ENCODE measurements at regions not wholly inside any gene's neighbourhood (a gene's known extent, or its start where the extent isn't known, plus 50 kb on each side); places are given as distances from the start of the nearest gene placed in this dataset.

- Histone ChIP-seq H3K9me3 (no peaks in the 10 kb centered on the region), H3K27me3 (no peaks in the 10 kb centered on the region), H3K27ac (peak overlapping the region; percentile 29), H3K4me3 (ENCODE audit: low read depth in 1 of 2, low read length in 1 of 2) (no peak overlapping the region), H3K4me1 (ENCODE audit: control insufficient read depth in 1 of 2, insufficient read depth in 1 of 2, low read depth in 1 of 2, low read length in 1 of 2) (peaks cover 20 to 25% of the 10 kb centered on the region in 2 experiments), H3K36me3 (no peaks in the 10 kb centered on the region)
- TF ChIP-seq, protein P1, sequence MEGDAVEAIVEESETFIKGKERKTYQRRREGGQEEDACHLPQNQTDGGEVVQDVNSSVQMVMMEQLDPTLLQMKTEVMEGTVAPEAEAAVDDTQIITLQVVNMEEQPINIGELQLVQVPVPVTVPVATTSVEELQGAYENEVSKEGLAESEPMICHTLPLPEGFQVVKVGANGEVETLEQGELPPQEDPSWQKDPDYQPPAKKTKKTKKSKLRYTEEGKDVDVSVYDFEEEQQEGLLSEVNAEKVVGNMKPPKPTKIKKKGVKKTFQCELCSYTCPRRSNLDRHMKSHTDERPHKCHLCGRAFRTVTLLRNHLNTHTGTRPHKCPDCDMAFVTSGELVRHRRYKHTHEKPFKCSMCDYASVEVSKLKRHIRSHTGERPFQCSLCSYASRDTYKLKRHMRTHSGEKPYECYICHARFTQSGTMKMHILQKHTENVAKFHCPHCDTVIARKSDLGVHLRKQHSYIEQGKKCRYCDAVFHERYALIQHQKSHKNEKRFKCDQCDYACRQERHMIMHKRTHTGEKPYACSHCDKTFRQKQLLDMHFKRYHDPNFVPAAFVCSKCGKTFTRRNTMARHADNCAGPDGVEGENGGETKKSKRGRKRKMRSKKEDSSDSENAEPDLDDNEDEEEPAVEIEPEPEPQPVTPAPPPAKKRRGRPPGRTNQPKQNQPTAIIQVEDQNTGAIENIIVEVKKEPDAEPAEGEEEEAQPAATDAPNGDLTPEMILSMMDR (IDR thresholded peaks at IDR 0.05), result no peak
Observed at GRCh38 chr2:190771726-190772125, 108.9 kb upstream of the GLS start.

DNA sequence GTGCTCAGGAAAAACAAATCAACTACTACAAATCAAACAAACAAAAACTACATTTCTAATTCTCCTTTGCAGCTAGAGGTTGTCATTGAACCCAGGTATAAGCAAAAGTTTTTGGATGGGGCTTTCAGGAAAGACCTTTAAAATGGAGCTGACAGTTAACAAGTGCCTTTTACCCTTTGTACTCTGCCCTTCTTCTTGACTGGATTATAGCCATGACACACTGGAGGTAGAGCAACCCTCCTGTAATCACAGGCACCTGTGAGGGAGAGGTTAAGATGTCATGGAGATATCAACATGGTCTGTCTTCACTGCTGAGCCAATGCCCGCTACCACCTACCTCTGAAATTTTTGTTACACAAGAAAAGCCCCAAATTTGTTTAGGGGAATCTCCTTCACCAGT is 100.0 kb upstream of the GLS start:
- Histone ChIP-seq H3K36me3 (no peaks in the 10 kb centered on the region), H3K27ac (no peak overlapping the region), H3K27me3 (no peaks in the 10 kb centered on the region), H3K4me3 (ENCODE audit: low read depth in 1 of 2, low read length in 1 of 2) (no peak overlapping the region), H3K4me1 (ENCODE audit: control insufficient read depth in 1 of 2, insufficient read depth in 1 of 2, low read depth in 1 of 2, low read length in 1 of 2) (no peaks in the 10 kb centered on the region), H3K9me3 (no peaks in the 10 kb centered on the region)
- TF ChIP-seq, protein P1 (IDR thresholded peaks at IDR 0.05), result no peak

DNA sequence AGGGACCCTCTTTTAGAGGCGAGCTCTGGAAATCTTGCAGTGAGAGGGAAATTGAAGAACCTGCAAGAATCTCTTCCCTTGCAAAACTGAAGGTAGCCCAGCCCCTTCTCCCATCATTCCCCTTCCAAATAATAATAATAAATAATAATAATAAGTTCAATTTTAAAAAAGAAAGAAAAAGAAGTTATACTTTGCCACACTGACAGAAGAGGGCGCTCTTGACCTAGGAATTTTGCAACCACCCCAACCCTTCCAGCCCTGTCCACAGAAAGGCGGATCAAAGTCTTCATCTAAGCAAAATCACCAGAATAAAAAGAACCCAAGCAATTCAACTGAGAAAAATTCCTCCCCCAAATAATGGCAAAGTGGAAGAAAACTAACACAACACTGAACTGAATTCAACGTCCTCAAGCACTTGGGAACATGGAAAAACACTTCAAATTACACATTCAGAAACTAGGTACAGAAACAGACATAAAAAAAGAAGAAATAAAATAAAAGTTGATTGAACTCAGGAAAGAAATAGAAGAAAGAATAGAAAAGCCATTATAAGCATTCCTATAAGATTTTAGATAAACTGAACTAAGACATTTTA is 98.9 kb upstream of the GLS start:
- no peaks in the 10 kb centered on the region for H3K36me3 ChIP-seq
- no peaks in the 10 kb centered on the region for H3K9me3 ChIP-seq
- TF ChIP-seq, protein P1 (IDR thresholded peaks at IDR 0.05), result no peak

DNA sequence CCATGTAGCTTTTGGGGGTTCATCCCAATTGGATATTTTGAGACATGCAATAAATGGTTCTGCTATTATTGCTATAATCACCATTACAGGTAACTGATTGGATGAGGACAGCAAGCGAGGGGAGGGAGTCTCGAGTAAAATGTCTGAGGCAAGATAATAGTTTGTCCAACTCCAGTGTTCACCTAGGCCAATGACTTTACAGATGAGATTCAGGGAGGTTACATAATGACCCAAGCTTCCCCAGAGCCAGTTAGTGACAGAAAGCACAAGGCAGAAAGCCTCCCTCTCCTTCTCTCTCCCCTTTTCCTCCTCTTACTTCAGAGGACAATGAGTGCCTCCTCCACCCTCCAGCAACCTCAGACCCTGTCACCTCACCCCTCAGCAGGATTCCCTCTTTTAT is 98.4 kb upstream of the GLS start:
- Histone ChIP-seq H3K4me3 (ENCODE audit: low read depth in 1 of 2, low read length in 1 of 2) (no peak overlapping the region), H3K36me3 (no peaks in the 10 kb centered on the region), H3K27ac (no peak overlapping the region)

More for the DNA sequence above, 98.9 kb upstream of the GLS start:
- no peak overlapping the region for H3K27ac ChIP-seq
- H3K4me1 ChIP-seq (ENCODE audit: control insufficient read depth in 1 of 2, insufficient read depth in 1 of 2, low read depth in 1 of 2, low read length in 1 of 2), result no peaks in the 10 kb centered on the region
- no peak overlapping the region for H3K4me3 ChIP-seq (ENCODE audit: low read depth in 1 of 2, low read length in 1 of 2)
- no peaks in the 10 kb centered on the region for H3K27me3 ChIP-seq

DNA sequence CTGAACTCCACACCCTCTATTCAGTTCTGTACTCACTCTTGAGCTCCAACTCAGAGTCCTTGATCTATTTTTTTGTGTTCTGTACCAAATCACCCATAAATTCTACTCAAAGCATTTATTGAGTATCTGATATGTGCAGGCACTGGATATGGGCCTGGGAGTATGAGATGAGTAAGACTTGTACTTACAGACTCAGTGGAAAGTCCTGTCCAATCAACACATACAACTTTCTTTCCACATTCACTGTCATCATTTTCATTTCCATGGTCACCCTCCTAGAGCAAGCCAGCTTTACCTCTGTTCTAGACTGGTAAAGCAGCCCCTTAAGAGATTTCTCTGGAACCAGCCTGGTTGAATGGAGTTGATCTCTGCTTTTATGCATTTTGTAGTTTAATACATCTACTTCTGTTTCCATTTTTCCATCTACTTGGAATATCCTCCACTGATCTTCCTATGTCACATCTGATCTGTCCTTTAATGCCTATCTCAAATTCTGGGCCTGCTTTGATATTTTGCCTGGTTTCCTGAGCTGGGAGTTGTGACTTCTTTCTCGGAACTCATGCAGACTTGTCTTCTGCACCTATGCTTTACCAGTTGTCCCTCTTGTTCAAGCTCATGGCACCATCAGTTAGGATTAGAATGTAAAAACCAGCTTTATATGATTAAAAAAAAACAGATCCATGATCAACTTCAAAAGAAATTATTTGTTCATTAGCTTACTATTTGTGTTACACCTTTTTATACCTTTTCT is 96.9 kb upstream of the GLS start:
- no peaks in the 10 kb centered on the region for H3K36me3 ChIP-seq
- TF ChIP-seq, protein P1 (IDR thresholded peaks at IDR 0.05), result no peak
- H3K9me3 ChIP-seq, result no peaks in the 10 kb centered on the region
- H3K27ac ChIP-seq, result no peak overlapping the region
- H3K27me3 ChIP-seq, result no peaks in the 10 kb centered on the region
- H3K4me1 ChIP-seq (ENCODE audit: control insufficient read depth in 1 of 2, insufficient read depth in 1 of 2, low read depth in 1 of 2, low read length in 1 of 2), result no peaks in the 10 kb centered on the region
- no peak overlapping the region for H3K4me3 ChIP-seq (ENCODE audit: low read depth in 1 of 2, low read length in 1 of 2)

More for the DNA sequence above, 98.4 kb upstream of the GLS start:
- TF ChIP-seq, protein P1 (IDR thresholded peaks at IDR 0.05), result no peak
- Histone ChIP-seq H3K4me1 (ENCODE audit: control insufficient read depth in 1 of 2, insufficient read depth in 1 of 2, low read depth in 1 of 2, low read length in 1 of 2) (no peaks in the 10 kb centered on the region), H3K9me3 (no peaks in the 10 kb centered on the region), H3K27me3 (no peaks in the 10 kb centered on the region)

Data from neutrophil (primary cell).